Neural progenitor cell (in vitro differentiated cells): ENCODE measurements at regions not wholly inside any gene's neighbourhood (a gene's known extent, or its start where the extent isn't known, plus 50 kb on each side); places are given as distances from the start of the nearest gene placed in this dataset.

Experiments
- DNase-seq: peaks from one replicate; pipeline ENCODE4 v3.0.0-alpha.2; 2016; ENCODE audit warnings: low spot score
- H2AFZ ChIP-seq: fragments of 200-600 bp; sonication (generic); replicated peaks from 2 replicates; pipeline ENCODE4 v1.6.1; 2016; ENCODE audit warnings: antibody characterized with exemption
- H3F3A ChIP-seq: fragments of 200-600 bp; sonication (generic); 2 replicates; pipeline ENCODE4 v1.6.1; 2016; ENCODE audit warnings: antibody characterized with exemption, low read depth
- H3K27ac ChIP-seq: fragments of 200-600 bp; sonication (generic); 2 replicates; pipeline ENCODE4 v1.5.1; 2016; ENCODE audit warnings: mild to moderate bottlenecking
- H3K27me3 ChIP-seq: fragments of 200-600 bp; sonication (generic); 2 replicates; pipeline ENCODE4 v1.6.1; 2016; ENCODE audit warnings: mild to moderate bottlenecking, moderate library complexity
- H3K36me3 ChIP-seq: fragments of 200-600 bp; sonication (generic); 2 replicates; pipeline ENCODE4 v1.5.1; 2016
- H3K4me1 ChIP-seq: fragments of 200-600 bp; sonication (generic); 2 replicates; pipeline ENCODE4 v1.6.1; 2016; ENCODE audit warnings: mixed run types
- H3K4me2 ChIP-seq: fragments of 200-600 bp; sonication (generic); 2 replicates; pipeline ENCODE4 v1.6.1; 2016
- H3K4me3 ChIP-seq: fragments of 200-600 bp; sonication (generic); 2 replicates; pipeline ENCODE4 v1.5.1; 2016
- H3K79me2 ChIP-seq: fragments of 200-600 bp; sonication (generic); 2 replicates; pipeline ENCODE4 v1.6.1; 2016; ENCODE audit warnings: low read depth
- H3K9ac ChIP-seq: fragments of 200-600 bp; sonication (generic); 2 replicates; pipeline ENCODE4 v1.6.1; 2016
- H3K9me3 ChIP-seq: fragments of 200-600 bp; sonication (generic); 2 replicates; pipeline ENCODE4 v1.5.1; 2016; ENCODE audit warnings: low read depth
- H4K20me1 ChIP-seq: fragments of 200-600 bp; sonication (generic); 2 replicates; pipeline ENCODE4 v1.6.1; 2016; ENCODE audit warnings: low read depth
- H3K27ac Mint-ChIP-seq: 3 replicates; pipeline ENCODE4 v1.8.0; 2021; ENCODE audit warnings: mixed read lengths
- H3K27me3 Mint-ChIP-seq: 2 replicates; pipeline ENCODE4 v1.8.0; 2022; ENCODE audit warnings: low read depth, mild to moderate bottlenecking, inconsistent platforms, moderate library complexity, mixed read lengths; ENCODE audit not compliant: insufficient read depth
- H3K36me3 Mint-ChIP-seq: 3 replicates; pipeline ENCODE4 v1.8.0; 2021; ENCODE audit warnings: mixed read lengths
- H3K4me1 Mint-ChIP-seq: 3 replicates; pipeline ENCODE4 v1.8.0; 2021; ENCODE audit warnings: mixed read lengths
- H3K4me3 Mint-ChIP-seq: 3 replicates; pipeline ENCODE4 v1.8.0; 2021; ENCODE audit warnings: mild to moderate bottlenecking, moderate library complexity, mixed read lengths
- H3K9me3 Mint-ChIP-seq: 3 replicates; pipeline ENCODE4 v1.8.0; 2020; ENCODE audit warnings: mixed read lengths
- EZH2 ChIP-seq: fragments of 200-600 bp; sonication (generic); IDR thresholded peaks from 2 replicates; pipeline ENCODE4 v1.6.1; 2017; ENCODE audit warnings: antibody characterized with exemption, mild to moderate bottlenecking, moderate library complexity
- EZH2phosphoT487 ChIP-seq: fragments of 200-600 bp; sonication (generic); IDR thresholded peaks from 2 replicates; pipeline ENCODE4 v1.6.1; 2017; ENCODE audit warnings: antibody characterized with exemption
- TF ChIP-seq, protein P1 (sequence below): fragments of 200-600 bp; sonication (generic); IDR thresholded peaks from 2 replicates; pipeline ENCODE4 v1.5.1; 2017; ENCODE audit warnings: antibody characterized with exemption, mild to moderate bottlenecking

DNA sequence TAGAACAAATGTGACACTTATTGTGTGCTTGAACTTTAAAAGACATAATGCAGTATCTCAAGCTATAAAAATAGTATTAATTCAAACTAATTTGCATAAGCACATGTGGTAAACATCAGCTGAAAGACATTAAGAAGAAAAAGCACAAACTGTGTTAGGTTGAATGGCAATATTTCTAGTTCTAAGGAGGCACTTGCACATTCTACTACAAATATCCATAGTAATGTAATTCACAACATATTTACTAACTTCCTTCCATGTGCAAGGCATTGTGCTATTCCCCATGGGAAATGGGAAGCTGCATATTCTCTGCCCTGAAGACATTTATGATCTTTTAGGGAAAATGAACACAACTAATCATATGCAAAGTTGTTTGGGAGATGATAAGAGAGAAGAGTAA lies 80.2 kb upstream of the SLC13A1 start:
- no peaks in the 10 kb centered on the region for H3K36me3 ChIP-seq
- no peaks in the 10 kb centered on the region for H3K4me1 Mint-ChIP-seq
- no peak overlapping the region for H3K9ac ChIP-seq
- peaks cover 3% of the 10 kb centered on the region for H3K27me3 Mint-ChIP-seq
- H3K9me3 ChIP-seq = no peaks in the 10 kb centered on the region
- H3K9me3 Mint-ChIP-seq = no peaks in the 10 kb centered on the region
- H3K27me3 ChIP-seq = no peaks in the 10 kb centered on the region
- TF ChIP-seq EZH2phosphoT487 (no peak), EZH2 (no peak)
- TF ChIP-seq, protein P1, sequence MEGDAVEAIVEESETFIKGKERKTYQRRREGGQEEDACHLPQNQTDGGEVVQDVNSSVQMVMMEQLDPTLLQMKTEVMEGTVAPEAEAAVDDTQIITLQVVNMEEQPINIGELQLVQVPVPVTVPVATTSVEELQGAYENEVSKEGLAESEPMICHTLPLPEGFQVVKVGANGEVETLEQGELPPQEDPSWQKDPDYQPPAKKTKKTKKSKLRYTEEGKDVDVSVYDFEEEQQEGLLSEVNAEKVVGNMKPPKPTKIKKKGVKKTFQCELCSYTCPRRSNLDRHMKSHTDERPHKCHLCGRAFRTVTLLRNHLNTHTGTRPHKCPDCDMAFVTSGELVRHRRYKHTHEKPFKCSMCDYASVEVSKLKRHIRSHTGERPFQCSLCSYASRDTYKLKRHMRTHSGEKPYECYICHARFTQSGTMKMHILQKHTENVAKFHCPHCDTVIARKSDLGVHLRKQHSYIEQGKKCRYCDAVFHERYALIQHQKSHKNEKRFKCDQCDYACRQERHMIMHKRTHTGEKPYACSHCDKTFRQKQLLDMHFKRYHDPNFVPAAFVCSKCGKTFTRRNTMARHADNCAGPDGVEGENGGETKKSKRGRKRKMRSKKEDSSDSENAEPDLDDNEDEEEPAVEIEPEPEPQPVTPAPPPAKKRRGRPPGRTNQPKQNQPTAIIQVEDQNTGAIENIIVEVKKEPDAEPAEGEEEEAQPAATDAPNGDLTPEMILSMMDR = no peak
- no peak overlapping the region for H3K27ac ChIP-seq
- H3K4me1 ChIP-seq = no peaks in the 10 kb centered on the region
- DNase-seq = no peak
- H3K36me3 Mint-ChIP-seq = no peaks in the 10 kb centered on the region
- H3F3A ChIP-seq = no peaks in the 10 kb centered on the region
- no peak overlapping the region for H3K4me3 ChIP-seq
- H2AFZ ChIP-seq = no peak overlapping the region
- H3K4me3 Mint-ChIP-seq = no peak overlapping the region
- H3K27ac Mint-ChIP-seq = no peak overlapping the region
- H4K20me1 ChIP-seq = no peaks in the 10 kb centered on the region
- H3K79me2 ChIP-seq = no peaks in the 10 kb centered on the region
- H3K4me2 ChIP-seq = no peak overlapping the region

DNA sequence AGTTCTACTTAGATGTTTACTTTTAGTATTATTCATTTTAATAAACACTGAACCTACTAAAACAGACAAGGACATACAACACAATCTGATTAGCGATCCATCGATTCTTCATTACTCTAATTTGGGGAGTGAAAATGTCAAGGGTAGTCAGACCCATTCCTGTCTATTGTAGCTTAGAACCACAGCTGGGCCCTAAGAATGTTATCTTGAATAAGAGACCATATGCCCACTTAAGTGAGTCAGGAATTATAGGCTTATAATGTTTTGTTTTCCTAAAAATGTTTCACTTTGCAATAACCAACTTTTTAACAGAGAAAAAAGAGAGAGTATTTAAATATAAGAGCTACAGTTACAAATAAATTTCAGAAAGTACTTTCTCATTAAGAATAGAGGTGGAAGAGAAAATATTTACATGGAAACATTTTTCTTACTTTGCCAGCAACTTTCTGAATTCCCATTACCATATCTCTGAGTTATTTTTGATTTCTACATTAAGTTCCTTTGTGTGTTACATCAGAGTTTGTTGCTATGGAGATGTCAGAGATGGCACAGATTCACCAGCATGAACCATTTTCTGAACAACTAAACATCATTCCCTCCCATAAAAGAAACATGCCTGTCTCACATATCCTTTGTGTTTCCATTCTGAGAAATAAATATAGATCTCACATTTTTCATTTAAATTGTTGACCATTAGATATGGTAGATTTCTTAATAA lies 75.4 kb upstream of the SLC13A1 start:
- H3K27me3 Mint-ChIP-seq = peaks cover 3% of the 10 kb centered on the region
- no peak for DNase-seq
- Histone ChIP-seq H3F3A (no peaks in the 10 kb centered on the region), H3K9me3 (no peaks in the 10 kb centered on the region), H3K27me3 (no peaks in the 10 kb centered on the region), H3K4me2 (no peak overlapping the region), H2AFZ (no peak overlapping the region), H3K4me3 (no peak overlapping the region), H3K9ac (no peak overlapping the region), H4K20me1 (no peaks in the 10 kb centered on the region), H3K79me2 (no peaks in the 10 kb centered on the region), H3K27ac (no peak overlapping the region), H3K4me1 (no peaks in the 10 kb centered on the region), H3K36me3 (no peaks in the 10 kb centered on the region)
- no peaks in the 10 kb centered on the region for H3K9me3 Mint-ChIP-seq
- TF ChIP-seq EZH2phosphoT487 (no peak), EZH2 (no peak)
- TF ChIP-seq, protein P1 = no peak
- H3K4me1 Mint-ChIP-seq = no peaks in the 10 kb centered on the region
- no peaks in the 10 kb centered on the region for H3K36me3 Mint-ChIP-seq
- H3K27ac Mint-ChIP-seq = no peak overlapping the region
- H3K4me3 Mint-ChIP-seq = no peak overlapping the region

DNA sequence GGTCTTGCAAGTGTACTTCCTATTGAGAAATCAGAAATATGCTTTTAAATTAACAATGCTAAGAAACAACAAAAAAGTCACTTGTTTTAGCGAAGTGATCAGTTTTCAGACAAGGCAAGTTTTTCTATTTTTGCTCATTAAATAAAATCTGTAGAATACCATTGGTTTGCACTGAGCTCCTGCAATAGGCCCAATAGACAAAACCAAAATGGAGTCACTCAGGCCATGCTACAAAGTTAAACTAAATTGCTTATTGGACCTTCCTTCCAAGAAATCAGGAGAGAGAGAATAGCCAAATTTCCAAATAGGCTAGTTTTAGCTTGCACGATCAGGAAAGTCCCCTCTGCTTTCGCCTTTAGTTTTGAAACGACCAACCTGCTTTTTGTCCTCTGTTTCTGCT lies 73.4 kb upstream of the SLC13A1 start:
- DNase-seq = no peak
- Histone ChIP-seq H2AFZ (peak overlapping the region; percentile 35), H3K9ac (no peak overlapping the region), H3K27ac (no peak overlapping the region), H3K4me3 (no peak overlapping the region), H3K79me2 (no peaks in the 10 kb centered on the region), H3K36me3 (no peaks in the 10 kb centered on the region), H3K27me3 (no peaks in the 10 kb centered on the region), H3K4me1 (no peaks in the 10 kb centered on the region), H3F3A (no peaks in the 10 kb centered on the region), H3K4me2 (no peak overlapping the region), H4K20me1 (no peaks in the 10 kb centered on the region), H3K9me3 (no peaks in the 10 kb centered on the region)
- Mint-ChIP-seq H3K4me3 (no peak overlapping the region), H3K4me1 (no peaks in the 10 kb centered on the region), H3K9me3 (no peaks in the 10 kb centered on the region), H3K27ac (no peak overlapping the region), H3K36me3 (no peaks in the 10 kb centered on the region), H3K27me3 (peaks cover 3% of the 10 kb centered on the region)
- TF ChIP-seq EZH2 (no peak), EZH2phosphoT487 (no peak)
- TF ChIP-seq, protein P1 = no peak
